C4-2B (cell line): ENCODE measurements at regions not wholly inside any gene's neighbourhood (a gene's known extent, or its start where the extent isn't known, plus 50 kb on each side); places are given as distances from the start of the nearest gene placed in this dataset.

Experiments used
- CTCF ChIP-seq: fragments of 450-650 bp; conservative IDR thresholded peaks from 2 replicates; pipeline ENCODE4 v1.5.1; 2017; ENCODE audit warnings: mild to moderate bottlenecking
- ZFX ChIP-seq: fragments of 450-650 bp; IDR thresholded peaks from 2 replicates; pipeline ENCODE4 v1.6.1; 2017

- TF ChIP-seq CTCF (no peak), ZFX (no peak)
Observed at GRCh38 chr4:103264905-103265304, 66.8 kb upstream of the CENPE start.
